Nephron (organoid): ENCODE measurements at regions not wholly inside any gene's neighbourhood (a gene's known extent, or its start where the extent isn't known, plus 50 kb on each side); places are given as distances from the start of the nearest gene placed in this dataset.

Experiments used
- H3K27ac Mint-ChIP-seq, 3 experiments: 2 replicates each; pipeline ENCODE4 v1.8.0; 2020; ENCODE audit warnings: mixed read lengths in 3 of 3, mild to moderate bottlenecking in 2 of 3, moderate library complexity in 1 of 3
- H3K27me3 Mint-ChIP-seq: 2 replicates; pipeline ENCODE4 v1.8.0; 2021; ENCODE audit warnings: low read depth, mild to moderate bottlenecking, moderate library complexity, mixed read lengths
- H3K36me3 Mint-ChIP-seq: 2 replicates; pipeline ENCODE4 v1.8.0; 2020; ENCODE audit warnings: low read depth, mixed read lengths
- H3K4me1 Mint-ChIP-seq: 2 replicates; pipeline ENCODE4 v1.8.0; 2020; ENCODE audit warnings: mixed read lengths
- H3K4me3 Mint-ChIP-seq, 3 experiments: 2 replicates each; pipeline ENCODE4 v1.8.0; 2020; ENCODE audit warnings: mild to moderate bottlenecking in 3 of 3, mixed read lengths in 3 of 3, moderate library complexity in 2 of 3
- H3K9me3 Mint-ChIP-seq: 2 replicates; pipeline ENCODE4 v1.8.0; 2020; ENCODE audit warnings: mixed read lengths
- CTCF ChIP-seq, 3 experiments: fragments of 200-600 bp; sonication (generic); IDR thresholded peaks; one replicate each; pipeline ENCODE4 v1.5.0; 2021; ENCODE audit warnings: antibody characterized with exemption in 3 of 3; ENCODE audit not compliant: unreplicated experiment in 3 of 3

- TF ChIP-seq CTCF (IDR thresholded peaks at IDR 0.05; ENCODE audit: unreplicated experiment in 3 of 3): no peak
- no peak overlapping the region for H3K27ac Mint-ChIP-seq
- H3K27me3 Mint-ChIP-seq: peaks cover 1% of the 10 kb centered on the region
- H3K4me1 Mint-ChIP-seq: peaks cover 27% of the 10 kb centered on the region
- H3K9me3 Mint-ChIP-seq: no peaks in the 10 kb centered on the region
- no peaks in the 10 kb centered on the region for H3K36me3 Mint-ChIP-seq
- H3K4me3 Mint-ChIP-seq: no peak overlapping the region
These were observed 240.2 kb upstream of the NBEA start for GRCh38 chr13:34701919-34702318.

GRCh38 chr13:34708566-34709313 lies 233.3 kb upstream of the NBEA start:
- no peak overlapping the region for H3K27ac Mint-ChIP-seq
- no peak for TF ChIP-seq CTCF (IDR thresholded peaks at IDR 0.05; ENCODE audit: unreplicated experiment in 3 of 3)
- no peak overlapping the region for H3K4me3 Mint-ChIP-seq
- H3K4me1 Mint-ChIP-seq: no peaks in the 10 kb centered on the region
- no peaks in the 10 kb centered on the region for H3K27me3 Mint-ChIP-seq
- H3K9me3 Mint-ChIP-seq: peaks cover 7% of the 10 kb centered on the region
- no peaks in the 10 kb centered on the region for H3K36me3 Mint-ChIP-seq

GRCh38 chr13:34719060-34719875 lies 222.8 kb upstream of the NBEA start:
- TF ChIP-seq CTCF (IDR thresholded peaks at IDR 0.05; ENCODE audit: unreplicated experiment in 3 of 3): no peak
- Mint-ChIP-seq H3K36me3 (no peaks in the 10 kb centered on the region), H3K27me3 (no peaks in the 10 kb centered on the region), H3K4me3 (no peak overlapping the region), H3K27ac (no peak overlapping the region), H3K4me1 (peaks cover 24% of the 10 kb centered on the region), H3K9me3 (no peaks in the 10 kb centered on the region)

- Mint-ChIP-seq H3K27me3 (no peaks in the 10 kb centered on the region), H3K36me3 (no peaks in the 10 kb centered on the region), H3K4me1 (peaks cover 26% of the 10 kb centered on the region), H3K9me3 (no peaks in the 10 kb centered on the region), H3K27ac (no peak overlapping the region), H3K4me3 (no peak overlapping the region)
- TF ChIP-seq CTCF (IDR thresholded peaks at IDR 0.05; ENCODE audit: unreplicated experiment in 3 of 3): no peak
These were observed 221.5 kb upstream of the NBEA start for GRCh38 chr13:34720618-34721017.

- H3K27me3 Mint-ChIP-seq: no peaks in the 10 kb centered on the region
- H3K9me3 Mint-ChIP-seq: no peaks in the 10 kb centered on the region
- no peak overlapping the region for H3K4me3 Mint-ChIP-seq
- peaks cover 26% of the 10 kb centered on the region for H3K4me1 Mint-ChIP-seq
- TF ChIP-seq CTCF (IDR thresholded peaks at IDR 0.05; ENCODE audit: unreplicated experiment in 3 of 3): no peak
- H3K27ac Mint-ChIP-seq: peak overlapping the region; percentile 14 to 27 (median 23)
- no peaks in the 10 kb centered on the region for H3K36me3 Mint-ChIP-seq
These were observed 220.2 kb upstream of the NBEA start for GRCh38 chr13:34721631-34722595.
